ENCODE measurements at regions not wholly inside any gene's neighbourhood (a gene's known extent, or its start where the extent isn't known, plus 50 kb on each side); places are given as distances from the start of the nearest gene placed in this dataset.

- TF ChIP-seq POLR2A (IDR thresholded peaks at IDR 0.05) (no peak), CTCF (IDR thresholded peaks at IDR 0.05) (no peak)
These were observed 218.0 kb upstream of the CWC22 start for GRCh38 chr2:180225118-180225517.
